Activated CD4-positive, alpha-beta T cell treated with anti-CD3 and anti-CD28 coated beads, Interleukin-2, amount 50 U/mL, for 4 hours (primary cell): ENCODE measurements at regions not wholly inside any gene's neighbourhood (a gene's known extent, or its start where the extent isn't known, plus 50 kb on each side); places are given as distances from the start of the nearest gene placed in this dataset.
"Not testable (repeated sequence)": the region's sequence is repeated elsewhere in the genome, so short reads cannot be mapped to it uniquely, and the experiment has no call there.

Experiments
- DNase-seq, 2 experiments: peaks; one replicate each; pipeline ENCODE4 v3.0.0-alpha.2; 2020

DNA sequence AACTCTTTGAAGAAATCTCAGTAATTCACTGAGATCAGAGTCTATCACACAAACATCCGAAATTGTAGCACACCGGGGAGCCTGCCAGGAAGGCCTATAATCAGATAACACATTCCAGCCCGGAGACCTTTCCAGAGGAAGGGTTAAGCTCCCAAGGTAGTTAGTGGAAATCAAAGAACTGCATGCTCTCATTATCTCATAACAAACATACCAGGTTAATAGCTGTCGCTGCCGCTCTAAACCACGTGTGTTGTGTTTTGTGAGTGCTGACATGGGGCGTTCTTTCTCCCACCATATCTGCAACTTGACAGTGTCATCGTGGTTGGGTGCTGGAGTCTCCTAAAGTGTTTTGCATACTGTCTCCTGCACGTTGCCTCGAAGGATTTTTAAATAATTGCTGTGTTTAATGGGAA is 120.7 kb upstream of the CARD11 start:
- no peak for DNase-seq

DNA sequence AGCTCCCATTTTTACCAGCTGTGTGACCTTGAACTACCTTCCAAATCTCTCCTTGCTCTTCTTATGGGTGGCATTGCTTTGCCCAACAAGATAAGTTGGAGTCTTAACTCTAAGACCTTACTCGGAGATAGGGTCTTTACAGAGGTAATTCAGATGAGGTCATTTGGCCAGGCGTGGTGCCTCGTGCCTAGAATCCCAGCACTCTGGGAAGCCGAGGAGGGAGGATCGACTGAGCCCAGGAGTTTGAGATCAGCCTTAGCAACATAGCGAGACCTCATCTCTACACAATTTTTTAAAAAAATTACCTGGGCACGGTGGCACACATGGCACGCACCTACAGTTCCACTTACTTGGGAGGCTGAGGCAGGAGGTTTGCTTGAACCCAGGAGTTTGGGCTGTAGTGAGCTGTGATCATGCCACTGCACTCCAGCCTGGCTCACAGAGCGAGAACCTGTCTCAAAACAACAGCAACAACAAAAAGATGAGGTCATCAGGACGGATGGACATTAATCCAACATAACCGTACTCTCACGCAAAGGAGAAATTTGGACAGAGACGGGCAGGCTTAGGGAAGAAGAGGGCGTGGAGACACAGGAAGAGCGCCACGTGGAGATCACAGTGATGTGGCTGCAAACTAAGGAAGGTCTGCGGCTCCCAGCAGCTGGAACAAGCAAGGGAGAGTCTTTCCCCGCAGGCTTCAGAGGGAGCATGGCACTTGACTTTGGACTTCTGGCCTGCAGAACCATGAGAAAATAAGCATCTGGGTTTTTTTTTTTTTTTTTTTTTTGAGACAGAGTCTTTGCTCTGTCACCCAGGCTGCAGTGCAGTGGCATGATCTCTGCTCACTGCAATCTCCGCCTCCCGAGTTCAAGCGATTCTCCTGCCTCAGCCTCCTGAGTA is 122.3 kb upstream of the CARD11 start:
- no peak for DNase-seq

DNA sequence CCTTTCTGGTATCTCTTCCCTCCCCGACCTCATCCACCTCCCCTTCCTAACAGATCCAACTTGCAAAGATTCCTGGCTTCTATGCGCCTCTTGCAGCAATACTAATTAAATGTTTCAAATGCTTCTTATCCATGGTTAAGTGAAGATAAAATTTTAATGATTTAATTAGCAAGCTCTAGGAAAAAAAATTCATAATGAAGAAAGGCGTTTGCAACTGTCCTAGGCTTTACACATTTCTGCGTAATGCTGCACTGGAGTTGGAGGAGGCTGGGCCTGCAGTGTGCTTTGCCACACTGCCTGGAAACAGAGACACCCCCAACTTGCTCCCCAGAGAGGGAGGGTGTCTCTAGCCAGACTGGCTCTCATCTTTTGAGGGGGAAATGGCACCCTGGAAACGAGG is 123.9 kb upstream of the CARD11 start:
- no peak for DNase-seq

DNA sequence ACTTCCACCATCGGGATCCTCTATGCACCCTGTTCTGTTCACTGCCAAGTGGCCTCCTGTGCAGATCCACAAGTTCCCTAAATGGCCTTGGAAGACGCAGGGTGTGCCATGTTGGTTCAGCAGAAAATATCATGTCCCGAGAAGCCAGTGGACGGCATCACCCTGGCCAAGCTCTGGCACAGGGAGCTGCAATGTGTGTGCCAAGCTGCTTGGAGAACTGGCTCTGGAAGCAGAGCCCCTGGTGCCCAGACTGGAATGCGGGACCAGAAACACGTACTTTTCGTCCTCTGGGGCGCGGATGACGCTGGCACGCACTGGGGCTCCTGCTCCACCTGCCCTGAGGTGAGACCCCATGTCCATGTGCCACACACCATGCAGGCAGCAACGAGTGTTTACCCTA is 124.7 kb upstream of the CARD11 start:
- DNase-seq = no peak

DNA sequence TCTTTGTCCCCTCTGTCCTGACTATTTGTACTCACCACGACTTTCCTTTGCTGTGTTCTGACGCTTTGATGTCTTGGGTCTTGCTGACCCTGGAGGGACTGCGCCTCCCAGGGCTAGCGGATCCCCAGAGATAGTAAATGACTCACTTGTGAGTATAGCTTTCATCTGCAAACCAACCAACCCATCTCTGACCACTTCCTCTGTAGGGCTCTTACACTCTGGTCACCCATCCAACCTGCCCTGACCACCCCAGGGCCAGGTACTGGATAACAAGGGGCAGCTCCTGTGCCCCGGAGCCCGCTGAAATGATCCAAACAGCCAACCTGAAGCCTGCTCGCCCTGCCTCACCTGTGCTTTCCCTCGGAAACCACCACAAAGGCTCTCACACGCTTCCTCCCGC is 125.2 kb upstream of the CARD11 start:
- no peak for DNase-seq

DNA sequence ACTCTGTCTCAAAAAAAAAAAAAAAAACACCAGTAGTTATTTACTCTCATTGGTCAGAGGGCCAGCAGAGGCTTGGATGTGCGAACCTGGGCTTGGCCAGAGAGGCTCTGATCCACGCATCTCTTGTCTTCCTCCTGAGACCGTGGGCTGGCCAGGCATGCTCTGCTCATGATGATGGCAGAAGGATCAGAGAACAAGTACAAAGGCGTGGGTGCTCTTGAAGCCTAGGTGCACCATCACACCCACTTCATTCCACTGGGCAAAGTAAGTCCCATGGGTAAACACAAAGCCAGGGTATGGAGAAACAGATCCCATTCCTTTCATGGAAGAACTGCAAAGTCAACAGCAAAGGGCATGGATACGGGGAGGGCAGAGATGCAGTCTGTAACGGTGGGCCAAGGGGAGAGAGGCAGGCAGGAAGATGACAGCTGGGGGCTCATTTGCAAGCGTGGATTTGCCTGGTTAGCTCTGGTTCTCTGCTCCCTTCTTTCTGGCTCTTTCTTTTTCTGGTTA is 128.2 kb upstream of the SDK1 start:
- no peak for DNase-seq

DNA sequence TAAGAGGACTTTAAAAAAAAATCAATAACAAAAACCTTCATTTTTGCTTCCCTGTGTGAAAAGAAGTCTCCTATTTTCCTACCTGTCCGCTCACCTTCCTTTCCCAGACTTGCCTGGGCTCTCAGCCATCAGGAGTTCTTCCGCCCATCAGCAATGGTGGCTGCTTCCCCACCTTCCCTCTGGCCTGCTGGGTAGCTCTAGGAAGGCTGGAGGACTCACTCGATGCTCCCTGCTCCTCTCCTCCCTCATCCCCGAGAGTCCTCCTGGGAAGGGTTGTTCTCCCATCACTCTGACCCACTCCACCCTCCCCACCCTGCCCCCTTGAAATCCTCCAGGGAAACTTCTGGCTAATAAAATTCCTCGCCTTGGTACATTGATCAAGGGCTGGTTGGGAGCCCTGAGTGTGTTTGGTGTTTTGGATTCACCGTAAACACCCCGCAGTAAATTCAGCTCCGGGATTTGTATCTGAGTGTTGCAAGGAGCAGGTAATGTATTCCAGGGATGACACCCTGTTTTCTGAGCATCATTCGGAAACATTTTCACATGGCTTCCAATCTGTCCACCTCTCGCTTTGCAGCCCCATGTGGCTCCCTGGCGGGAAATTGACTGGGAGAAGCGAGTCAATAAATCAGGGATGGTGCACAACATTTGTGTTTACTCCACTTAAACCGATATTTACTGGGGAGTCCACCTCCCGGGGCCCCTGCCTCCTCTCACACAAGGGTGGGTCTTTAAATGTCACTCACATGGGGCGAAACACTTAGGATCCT is 126.4 kb upstream of the SDK1 start:
- no peak for DNase-seq

DNA sequence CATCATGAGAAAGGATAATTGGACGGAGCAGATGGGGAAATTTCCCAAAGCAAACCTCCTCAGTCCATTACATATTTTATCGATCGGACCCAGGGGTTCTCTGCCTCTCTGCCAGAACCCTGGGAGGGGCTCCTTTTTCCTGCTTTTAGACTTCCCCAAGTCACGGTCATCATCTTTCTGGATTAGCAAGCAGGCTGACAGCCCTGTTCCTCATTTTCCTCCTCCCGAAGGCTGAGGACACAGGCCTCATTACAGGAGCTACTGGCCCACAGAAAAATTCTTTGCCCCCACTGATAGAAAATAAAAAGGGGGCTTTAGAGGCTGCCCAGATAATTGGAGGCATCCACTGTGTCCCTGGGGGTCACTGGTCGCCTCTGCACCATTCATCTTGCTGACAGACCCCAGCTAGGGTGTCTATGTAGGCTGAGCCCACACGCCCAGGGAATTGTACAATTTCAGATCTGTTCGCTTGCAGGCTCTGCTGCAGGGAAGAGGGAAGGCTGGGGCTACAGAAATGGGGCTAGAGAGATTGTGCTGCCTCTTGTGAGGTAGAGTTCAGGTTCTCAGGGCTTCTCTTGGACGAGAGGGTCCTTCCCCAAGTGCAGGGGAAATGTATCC is 125.7 kb upstream of the SDK1 start:
- no peak for DNase-seq

DNA sequence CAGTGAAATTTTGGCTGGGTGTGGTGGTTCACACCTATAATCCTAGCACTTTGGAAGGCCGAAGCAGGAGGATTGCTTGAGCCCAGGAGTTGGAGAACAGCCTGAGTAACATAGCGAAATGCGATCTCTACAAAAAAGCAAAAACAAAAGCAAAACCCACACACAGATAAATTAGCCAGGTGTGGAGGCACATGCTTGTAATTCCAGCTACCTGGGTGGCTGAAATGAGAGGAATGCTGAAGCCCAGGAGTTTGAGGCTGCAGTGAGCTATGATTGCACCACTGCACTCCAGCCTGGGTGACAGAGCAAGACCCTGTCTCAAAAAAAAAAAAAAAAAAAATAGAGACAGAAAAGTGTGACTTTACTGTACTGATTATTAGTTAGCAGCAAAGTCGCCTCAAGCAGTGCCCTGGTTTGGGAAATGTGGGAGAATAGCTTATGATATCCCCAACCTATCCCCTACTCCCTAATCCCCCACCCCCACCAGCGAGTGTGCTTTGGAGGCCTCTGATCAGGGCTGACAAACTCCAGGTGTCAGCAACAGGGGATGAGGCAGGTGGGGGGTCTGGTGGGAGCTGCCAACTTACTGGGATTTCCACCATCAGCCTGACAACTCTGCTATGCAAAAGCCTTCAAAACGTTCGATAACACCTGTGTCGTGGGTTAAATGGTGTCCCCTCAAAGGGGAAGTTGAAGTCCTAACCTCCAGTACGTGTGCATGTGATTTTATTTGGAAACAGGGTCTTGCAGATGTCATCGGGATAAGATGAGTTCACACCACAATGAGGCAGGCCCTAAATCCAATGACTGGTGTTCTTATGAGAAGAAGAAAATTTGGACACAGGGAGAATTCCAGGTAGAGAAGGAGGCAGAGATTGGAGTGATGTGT is 124.7 kb upstream of the SDK1 start:
- no peak for DNase-seq

DNA sequence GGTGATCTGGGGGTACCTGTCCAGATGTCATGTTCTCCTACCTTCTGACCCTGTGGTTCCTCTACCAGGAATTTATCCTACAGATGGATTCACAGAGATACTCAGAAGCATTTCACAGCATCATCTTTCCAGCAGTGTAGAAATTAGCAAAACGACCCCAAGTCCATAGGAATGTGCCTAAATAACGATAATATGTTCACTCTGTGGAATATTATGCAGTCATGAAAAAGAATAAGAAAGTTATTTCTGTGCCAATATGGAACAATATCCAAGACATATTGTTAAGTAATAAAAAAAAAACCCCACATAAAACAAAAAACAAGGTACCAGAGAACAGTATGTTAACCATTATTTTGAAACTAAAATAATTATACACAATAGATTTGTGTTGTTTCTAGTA is 123.8 kb upstream of the SDK1 start:
- no peak for DNase-seq

DNA sequence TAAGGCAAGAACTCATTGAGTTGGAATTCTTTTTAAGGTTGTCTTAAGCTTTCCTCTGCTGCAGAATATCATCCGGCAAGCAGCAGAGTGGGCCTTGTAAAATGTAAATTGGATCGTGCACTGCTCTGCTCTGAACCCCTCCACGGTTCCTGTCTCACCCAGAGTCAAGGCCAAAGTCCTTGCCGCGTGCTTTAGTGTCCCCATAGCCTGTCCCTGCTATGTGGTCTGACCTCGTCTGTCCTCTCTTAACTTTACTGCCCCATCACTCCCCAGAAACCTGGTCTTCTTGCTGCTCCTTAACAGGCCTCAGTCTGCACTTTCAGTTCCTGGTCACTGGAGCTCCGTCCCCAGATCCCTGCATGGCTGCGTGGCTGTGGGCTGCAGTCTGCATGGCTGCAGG is 121.6 kb upstream of the SDK1 start:
- DNase-seq = no peak

DNA sequence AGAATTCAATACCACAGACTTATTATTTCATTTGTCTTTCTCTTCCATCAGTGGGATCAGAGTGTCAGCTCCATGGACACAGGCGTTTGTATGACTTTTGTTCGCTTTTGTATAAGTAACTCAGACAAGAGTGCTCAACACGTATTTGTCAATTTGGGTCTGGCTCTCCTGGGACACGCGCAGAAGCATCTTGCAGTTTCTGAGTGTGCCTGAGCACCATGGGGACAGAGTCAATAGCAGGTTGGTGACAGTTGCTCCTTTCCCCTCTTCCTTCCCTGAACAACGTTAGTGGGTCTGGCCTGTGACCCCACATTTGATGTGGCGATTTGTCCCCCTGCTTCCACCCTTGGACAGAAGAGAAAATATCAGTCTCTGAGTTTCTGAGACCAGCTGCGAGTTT is 120.4 kb upstream of the SDK1 start:
- DNase-seq = no peak

DNA sequence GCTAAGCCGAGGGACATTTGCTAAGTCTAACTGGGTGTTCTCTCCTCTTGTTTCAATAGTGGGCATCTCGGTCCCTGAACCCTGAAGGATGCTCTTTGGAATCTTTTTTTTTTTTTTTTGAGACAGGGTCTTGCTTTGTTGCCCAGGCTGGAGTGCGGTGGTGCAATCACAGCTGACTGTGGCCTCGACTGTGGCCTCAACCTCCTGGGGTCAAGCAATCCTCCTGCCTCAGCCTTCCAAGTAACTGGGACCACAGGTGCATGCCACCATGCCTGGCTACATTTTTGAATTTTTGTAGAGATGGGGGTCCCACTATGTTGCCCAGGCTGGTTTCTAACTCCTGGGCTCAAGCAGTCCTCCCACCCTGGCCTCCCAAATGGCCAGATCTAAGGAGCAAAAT is 119.0 kb upstream of the SDK1 start:
- not testable (repeated sequence) for DNase-seq

DNA sequence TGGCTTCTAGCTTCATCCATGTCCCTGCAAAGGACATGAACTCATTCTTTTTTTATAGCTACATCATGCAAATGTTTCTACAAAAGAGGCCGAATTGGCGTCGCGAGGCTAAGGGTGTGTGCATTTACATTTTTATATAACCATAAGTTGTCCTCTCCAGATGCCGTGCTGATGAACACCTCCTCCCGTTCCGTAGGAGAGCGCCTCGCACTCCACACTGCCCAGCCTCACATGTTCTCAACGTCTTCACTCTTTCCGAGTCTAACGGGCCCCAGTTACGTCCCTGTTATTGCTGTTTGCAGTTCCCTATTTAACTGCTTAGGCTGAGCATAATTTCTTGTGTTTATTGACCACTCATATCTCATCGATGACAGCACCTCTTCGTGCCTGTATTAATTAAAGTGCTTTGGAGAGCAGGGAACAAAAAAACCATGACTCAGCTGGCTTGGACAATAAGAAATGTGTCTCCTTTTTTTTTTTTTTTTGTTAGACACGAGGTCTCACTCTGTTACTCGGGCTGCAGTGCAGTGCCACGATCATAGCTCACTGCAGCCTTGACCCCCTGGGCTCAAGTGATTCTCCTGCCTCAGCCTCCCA is 113.5 kb upstream of the SDK1 start:
- DNase-seq = no peak

DNA sequence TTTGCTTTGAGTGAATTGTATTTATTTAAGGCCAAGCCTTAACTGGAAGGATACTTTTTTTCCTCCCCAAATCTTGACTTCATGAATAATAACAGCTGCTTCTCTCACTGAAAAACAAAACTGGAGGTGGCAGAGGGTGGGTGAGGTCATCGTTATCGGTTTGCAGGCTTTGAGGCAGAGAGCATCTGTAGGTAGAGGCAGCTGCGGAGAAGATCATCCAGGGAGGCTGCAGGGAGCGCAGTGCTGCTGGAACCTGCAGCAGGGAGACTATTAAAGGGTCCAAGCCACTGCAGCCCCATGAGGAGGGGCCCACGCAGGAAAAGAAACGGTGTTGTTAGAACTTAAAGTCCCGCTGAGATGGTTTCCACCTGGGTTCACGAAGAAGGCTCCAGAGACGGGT is 112.1 kb upstream of the SDK1 start:
- no peak for DNase-seq

DNA sequence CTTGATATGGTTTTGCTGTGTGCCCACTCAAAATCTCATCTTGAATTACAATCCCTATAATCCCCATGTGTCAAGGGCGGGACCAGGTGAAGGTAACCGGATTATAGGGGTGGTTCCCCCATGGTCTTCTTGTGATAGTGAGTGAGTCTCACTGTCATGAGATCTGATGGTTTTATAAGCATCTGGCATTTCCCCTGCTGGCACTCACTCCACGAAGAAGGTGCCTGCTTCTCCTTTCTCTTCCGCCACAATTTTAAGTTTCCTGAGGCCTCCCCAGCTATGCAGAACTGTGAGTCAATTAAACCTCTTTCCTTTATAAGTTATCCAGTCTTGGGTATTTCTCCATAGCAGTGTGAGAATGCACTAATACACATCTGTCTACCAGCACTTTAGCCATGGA is 109.5 kb upstream of the SDK1 start:
- DNase-seq = no peak

DNA sequence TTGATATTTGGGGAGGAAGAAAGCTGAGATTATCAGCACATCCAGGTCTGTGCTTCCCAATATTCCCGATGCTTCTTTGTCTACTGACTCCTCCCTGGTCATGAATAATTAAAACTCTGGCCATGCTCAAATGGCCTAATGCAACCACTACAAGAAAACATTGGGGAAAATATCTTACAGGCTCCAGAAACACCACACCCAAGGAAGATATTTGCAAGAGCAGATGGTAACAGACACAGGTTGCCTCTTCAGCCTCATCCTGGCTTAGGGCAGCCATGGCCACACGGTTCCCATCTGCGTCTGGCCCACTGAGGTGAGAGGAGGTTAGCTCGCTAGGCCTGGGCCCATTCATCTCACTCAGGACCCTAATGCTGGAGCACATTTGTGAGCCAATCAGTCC is 108.4 kb upstream of the SDK1 start:
- no peak for DNase-seq

DNA sequence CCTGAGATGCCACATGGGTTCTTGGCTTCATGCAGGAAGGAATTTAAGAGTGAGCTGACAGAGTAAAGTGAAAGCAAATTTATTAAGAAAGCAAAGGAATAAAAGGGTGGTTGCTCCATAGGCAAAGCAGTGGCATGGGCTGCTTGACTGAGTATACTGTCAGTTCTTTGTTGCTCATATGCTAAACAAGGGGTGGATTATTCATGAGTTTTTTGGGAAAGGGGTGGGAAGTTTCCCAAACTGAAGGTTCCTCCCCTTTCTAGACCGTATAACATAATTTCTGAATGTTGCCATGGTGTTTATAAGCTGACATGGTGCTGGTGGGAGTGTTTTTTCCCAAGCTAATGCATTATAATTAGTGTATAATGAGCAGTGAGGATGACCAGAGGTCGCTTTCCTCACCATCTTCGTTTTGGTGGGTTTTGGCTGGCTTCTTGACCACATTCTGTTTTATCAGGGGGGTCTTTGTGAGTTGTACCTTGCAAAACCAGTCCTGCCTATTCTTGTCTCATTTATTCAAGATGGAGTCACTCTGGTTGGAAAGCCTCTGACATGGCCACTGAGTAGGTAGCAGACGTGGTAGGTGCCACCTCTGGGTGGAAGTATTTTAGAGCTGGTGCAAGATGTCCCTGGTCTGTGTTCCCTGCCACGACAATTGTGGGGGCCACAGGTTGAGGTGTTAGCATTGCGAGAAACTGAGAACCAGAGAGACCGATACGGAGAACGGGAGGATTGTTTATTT is 107.5 kb upstream of the SDK1 start:
- no peak for DNase-seq

DNA sequence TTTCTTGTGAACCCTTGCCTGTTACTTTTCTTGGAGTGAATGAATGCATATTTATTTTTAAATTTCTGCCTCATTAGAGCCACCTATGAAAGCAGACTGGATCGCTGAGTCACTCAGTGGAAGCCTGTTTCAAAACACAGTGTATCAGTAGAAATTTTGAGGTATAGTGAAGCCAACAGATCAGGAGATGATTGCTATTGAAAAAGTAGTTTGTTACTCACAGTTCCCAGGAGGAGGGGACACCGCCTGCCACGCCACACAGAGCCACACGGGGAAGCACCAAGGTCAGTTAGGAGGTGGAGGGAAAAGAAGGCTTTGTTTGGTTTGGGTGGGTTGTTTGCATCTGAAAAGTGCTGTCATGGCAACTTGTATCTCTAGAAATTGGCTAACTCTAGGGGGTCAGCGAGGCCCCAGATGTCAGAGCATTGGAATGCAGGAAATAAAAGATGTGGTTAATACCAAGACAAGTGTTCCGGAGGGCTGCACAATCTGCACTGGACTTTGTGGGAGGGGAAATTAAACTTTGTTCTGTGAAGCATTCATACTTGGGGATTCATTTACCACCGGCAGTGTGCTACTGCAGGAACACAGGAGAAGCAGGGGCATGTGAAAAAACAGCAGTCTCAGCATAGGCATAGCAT is 106.4 kb upstream of the SDK1 start:
- DNase-seq = no peak

DNA sequence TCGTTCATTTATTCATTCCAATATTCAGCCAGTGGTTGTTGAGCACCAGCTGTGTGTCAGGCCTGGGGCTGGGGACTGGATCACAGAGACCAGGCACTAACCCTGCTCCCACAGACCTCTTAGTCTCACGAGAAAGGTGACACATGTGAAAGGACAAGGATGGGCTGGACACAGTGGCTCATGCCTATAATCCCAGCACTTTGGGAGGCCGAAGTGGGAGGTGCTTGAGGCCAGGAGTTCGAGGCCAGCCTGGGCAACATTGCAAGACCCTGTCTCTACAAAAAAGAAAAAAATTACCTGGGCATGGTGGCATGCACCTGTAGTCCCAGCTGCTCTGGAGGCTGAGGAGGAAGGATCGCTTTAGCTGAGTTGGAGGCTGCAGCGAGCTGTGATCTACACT is 105.9 kb upstream of the SDK1 start:
- no peak for DNase-seq
